ENCODE measurements at regions not wholly inside any gene's neighbourhood (a gene's known extent, or its start where the extent isn't known, plus 50 kb on each side); places are given as distances from the start of the nearest gene placed in this dataset.

- H4K20me1 ChIP-seq (ENCODE audit: insufficient read depth, low read depth, low read length), result no peaks in the 10 kb centered on the region
- no peaks in the 10 kb centered on the region for H3K9me3 ChIP-seq (ENCODE audit: low read length)
- no peak for DNase-seq
- H2AFZ ChIP-seq (ENCODE audit: low read length), result no peak overlapping the region
- H3K4me3 ChIP-seq (ENCODE audit: low read length), result no peak overlapping the region
- no peak overlapping the region for H3K9ac ChIP-seq (ENCODE audit: low read length)
- no peaks in the 10 kb centered on the region for H3K27me3 ChIP-seq (ENCODE audit: low read length)
- no peaks in the 10 kb centered on the region for H3K4me1 ChIP-seq (ENCODE audit: low read length)
- no peaks in the 10 kb centered on the region for H3K36me3 ChIP-seq (ENCODE audit: insufficient read depth, low read length)
- no peaks in the 10 kb centered on the region for H3K9me2 ChIP-seq (replicated peaks; ENCODE audit: insufficient read depth, low read length)
- no peak overlapping the region for H3K27ac ChIP-seq (ENCODE audit: low read length)
- no peak overlapping the region for H3K4me2 ChIP-seq (ENCODE audit: low read depth, low read length, poor library complexity, severe bottlenecking)
- H3K79me2 ChIP-seq (ENCODE audit: low read length), result no peaks in the 10 kb centered on the region
These were observed 442.2 kb upstream of the CLINT1 start for GRCh38 chr5:158301186-158301585.

DNA sequence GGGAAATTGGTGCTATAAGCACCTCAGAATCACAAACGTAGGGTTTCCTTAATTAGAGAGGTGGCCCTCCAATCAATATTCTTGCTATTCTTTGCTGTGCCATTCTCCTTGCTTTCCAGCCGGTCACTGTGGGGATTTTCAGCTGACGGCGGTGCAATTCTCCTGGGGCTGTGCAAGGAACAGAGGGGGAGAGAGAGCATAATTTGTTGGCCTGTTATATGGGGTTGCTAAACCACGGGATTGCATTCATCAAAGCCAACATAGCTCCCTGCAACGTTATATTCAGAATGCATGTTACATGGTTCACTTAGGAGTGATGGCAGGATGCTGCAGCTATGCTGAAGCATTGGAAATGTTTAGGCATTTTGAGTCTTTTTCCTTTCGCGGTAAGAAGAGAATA, 441.3 kb upstream of the CLINT1 start:
- no peaks in the 10 kb centered on the region for H3K36me3 ChIP-seq (ENCODE audit: insufficient read depth, low read length)
- no peak overlapping the region for H3K4me2 ChIP-seq (ENCODE audit: low read depth, low read length, poor library complexity, severe bottlenecking)
- no peaks in the 10 kb centered on the region for H4K20me1 ChIP-seq (ENCODE audit: insufficient read depth, low read depth, low read length)
- no peak for DNase-seq
- no peak overlapping the region for H3K27ac ChIP-seq (ENCODE audit: low read length)
- H3K9ac ChIP-seq (ENCODE audit: low read length), result no peak overlapping the region
- no peaks in the 10 kb centered on the region for H3K79me2 ChIP-seq (ENCODE audit: low read length)
- H3K4me3 ChIP-seq (ENCODE audit: low read length), result no peak overlapping the region
- H3K27me3 ChIP-seq (ENCODE audit: low read length), result no peaks in the 10 kb centered on the region
- H3K9me3 ChIP-seq (ENCODE audit: low read length), result no peaks in the 10 kb centered on the region
- H2AFZ ChIP-seq (ENCODE audit: low read length), result no peak overlapping the region
- H3K4me1 ChIP-seq (ENCODE audit: low read length), result no peaks in the 10 kb centered on the region
- no peaks in the 10 kb centered on the region for H3K9me2 ChIP-seq (replicated peaks; ENCODE audit: insufficient read depth, low read length)

- H3K36me3 ChIP-seq (ENCODE audit: insufficient read depth, low read length), result no peaks in the 10 kb centered on the region
- no peak overlapping the region for H2AFZ ChIP-seq (ENCODE audit: low read length)
- no peaks in the 10 kb centered on the region for H3K9me3 ChIP-seq (ENCODE audit: low read length)
These were observed 438.1 kb upstream of the CLINT1 start for GRCh38 chr5:158297002-158297527.

DNA sequence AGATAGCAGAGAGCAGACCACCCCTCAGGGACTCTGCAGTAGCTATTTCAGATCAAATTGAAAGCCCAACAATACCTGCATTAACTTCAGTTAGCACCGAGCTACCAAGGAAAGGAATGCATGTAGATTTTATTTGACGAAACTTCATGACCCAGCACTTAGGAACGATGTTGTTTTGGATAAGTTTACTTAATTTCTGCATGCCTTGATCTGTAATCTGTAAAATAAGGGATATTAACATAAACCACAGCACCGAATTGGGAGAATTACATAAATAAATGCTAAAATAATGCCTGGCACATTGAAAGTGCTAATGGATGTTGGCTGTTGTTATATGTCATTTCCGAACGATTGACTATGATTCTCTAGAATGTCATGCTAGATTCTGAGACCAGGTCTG, 435.8 kb upstream of the CLINT1 start:
- H3K27me3 ChIP-seq (ENCODE audit: low read length), result no peaks in the 10 kb centered on the region; the same call in 1 of the 2 replicates
- no peak overlapping the region for H3K9ac ChIP-seq (ENCODE audit: low read length)
- no peaks in the 10 kb centered on the region for H3K4me1 ChIP-seq (ENCODE audit: low read length)
- H3K9me3 ChIP-seq (ENCODE audit: low read length), result no peaks in the 10 kb centered on the region
- H2AFZ ChIP-seq (ENCODE audit: low read length), result no peak overlapping the region
- no peaks in the 10 kb centered on the region for H3K9me2 ChIP-seq (replicated peaks; ENCODE audit: insufficient read depth, low read length)
- H4K20me1 ChIP-seq (ENCODE audit: insufficient read depth, low read depth, low read length), result no peaks in the 10 kb centered on the region
- H3K79me2 ChIP-seq (ENCODE audit: low read length), result no peaks in the 10 kb centered on the region
- no peak overlapping the region for H3K4me2 ChIP-seq (ENCODE audit: low read depth, low read length, poor library complexity, severe bottlenecking)
- no peak overlapping the region for H3K4me3 ChIP-seq (ENCODE audit: low read length)
- no peak for DNase-seq
- H3K27ac ChIP-seq (ENCODE audit: low read length), result no peak overlapping the region
- no peaks in the 10 kb centered on the region for H3K36me3 ChIP-seq (ENCODE audit: insufficient read depth, low read length)

More at GRCh38 chr5:158297002-158297527, 438.1 kb upstream of the CLINT1 start:
- Histone ChIP-seq H3K79me2 (ENCODE audit: low read length) (no peaks in the 10 kb centered on the region), H3K4me3 (ENCODE audit: low read length) (no peak overlapping the region), H3K4me1 (ENCODE audit: low read length) (no peaks in the 10 kb centered on the region), H4K20me1 (ENCODE audit: insufficient read depth, low read depth, low read length) (no peaks in the 10 kb centered on the region), H3K27ac (ENCODE audit: low read length) (no peak overlapping the region), H3K4me2 (ENCODE audit: low read depth, low read length, poor library complexity, severe bottlenecking) (no peak overlapping the region), H3K9ac (ENCODE audit: low read length) (no peak overlapping the region), H3K27me3 (ENCODE audit: low read length) (no peaks in the 10 kb centered on the region; the same call in 1 of the 2 replicates), H3K9me2 (replicated peaks; ENCODE audit: insufficient read depth, low read length) (no peaks in the 10 kb centered on the region)
- no peak for DNase-seq

DNA sequence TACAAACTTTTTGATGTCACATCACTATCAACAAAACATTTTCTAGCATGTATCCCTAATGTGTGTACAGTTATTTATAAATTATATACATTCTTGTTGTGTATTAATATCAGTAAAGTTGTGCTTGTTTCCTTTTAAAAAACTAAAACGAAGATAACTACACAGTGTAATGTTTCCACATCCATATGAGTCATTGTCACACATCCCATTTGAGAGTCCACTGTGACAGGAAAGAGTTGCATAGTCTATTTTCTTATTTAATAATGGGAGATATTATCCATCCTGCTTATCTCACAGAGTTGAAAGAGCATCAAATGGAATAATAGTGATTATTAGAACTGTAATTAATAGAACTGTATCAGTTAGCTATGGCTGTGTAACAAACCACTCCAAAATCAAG, 434.0 kb upstream of the CLINT1 start:
- no peaks in the 10 kb centered on the region for H3K79me2 ChIP-seq (ENCODE audit: low read length)
- H3K36me3 ChIP-seq (ENCODE audit: insufficient read depth, low read length), result no peaks in the 10 kb centered on the region
- no peak overlapping the region for H3K4me2 ChIP-seq (ENCODE audit: low read depth, low read length, poor library complexity, severe bottlenecking)
- H2AFZ ChIP-seq (ENCODE audit: low read length), result no peak overlapping the region
- no peak overlapping the region for H3K9ac ChIP-seq (ENCODE audit: low read length)
- H3K4me3 ChIP-seq (ENCODE audit: low read length), result no peak overlapping the region
- no peaks in the 10 kb centered on the region for H3K9me2 ChIP-seq (replicated peaks; ENCODE audit: insufficient read depth, low read length)
- H4K20me1 ChIP-seq (ENCODE audit: insufficient read depth, low read depth, low read length), result no peaks in the 10 kb centered on the region
- no peaks in the 10 kb centered on the region for H3K4me1 ChIP-seq (ENCODE audit: low read length)
- no peaks in the 10 kb centered on the region for H3K9me3 ChIP-seq (ENCODE audit: low read length)
- H3K27ac ChIP-seq (ENCODE audit: low read length), result no peak overlapping the region
- DNase-seq, result no peak
- no peaks in the 10 kb centered on the region; the same call in 1 of the 2 replicates for H3K27me3 ChIP-seq (ENCODE audit: low read length)

DNA sequence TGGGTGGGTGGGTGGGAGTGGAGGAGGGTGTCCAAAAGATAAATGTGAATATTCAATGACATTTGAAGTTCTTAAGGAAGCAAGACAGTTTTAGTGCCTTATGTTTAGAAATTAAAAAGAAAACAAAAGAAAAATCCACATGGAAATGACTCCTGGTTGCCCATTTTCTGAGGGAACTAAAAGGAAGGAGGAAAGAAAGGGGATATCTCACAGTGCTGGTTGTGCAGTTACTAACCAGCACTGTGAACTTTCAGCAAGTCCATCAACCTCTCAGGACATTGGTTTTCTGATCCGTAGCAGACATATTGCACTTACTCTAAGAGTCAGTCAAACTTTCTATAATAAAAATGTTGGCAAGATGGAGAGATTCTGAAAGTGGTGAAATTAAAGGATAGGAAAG, 431.0 kb upstream of the CLINT1 start:
- H3K9me3 ChIP-seq (ENCODE audit: low read length), result no peaks in the 10 kb centered on the region
- H3K27me3 ChIP-seq (ENCODE audit: low read length), result no peaks in the 10 kb centered on the region; the same call in 1 of the 2 replicates
- H3K9me2 ChIP-seq (replicated peaks; ENCODE audit: insufficient read depth, low read length), result no peaks in the 10 kb centered on the region
- no peaks in the 10 kb centered on the region for H3K36me3 ChIP-seq (ENCODE audit: insufficient read depth, low read length)
- H3K27ac ChIP-seq (ENCODE audit: low read length), result no peak overlapping the region
- H3K4me3 ChIP-seq (ENCODE audit: low read length), result no peak overlapping the region
- H3K4me1 ChIP-seq (ENCODE audit: low read length), result no peaks in the 10 kb centered on the region
- no peaks in the 10 kb centered on the region for H4K20me1 ChIP-seq (ENCODE audit: insufficient read depth, low read depth, low read length)
- no peak overlapping the region for H3K9ac ChIP-seq (ENCODE audit: low read length)
- no peaks in the 10 kb centered on the region for H3K79me2 ChIP-seq (ENCODE audit: low read length)
- H2AFZ ChIP-seq (ENCODE audit: low read length), result no peak overlapping the region
- no peak overlapping the region for H3K4me2 ChIP-seq (ENCODE audit: low read depth, low read length, poor library complexity, severe bottlenecking)
- no peak for DNase-seq

DNA sequence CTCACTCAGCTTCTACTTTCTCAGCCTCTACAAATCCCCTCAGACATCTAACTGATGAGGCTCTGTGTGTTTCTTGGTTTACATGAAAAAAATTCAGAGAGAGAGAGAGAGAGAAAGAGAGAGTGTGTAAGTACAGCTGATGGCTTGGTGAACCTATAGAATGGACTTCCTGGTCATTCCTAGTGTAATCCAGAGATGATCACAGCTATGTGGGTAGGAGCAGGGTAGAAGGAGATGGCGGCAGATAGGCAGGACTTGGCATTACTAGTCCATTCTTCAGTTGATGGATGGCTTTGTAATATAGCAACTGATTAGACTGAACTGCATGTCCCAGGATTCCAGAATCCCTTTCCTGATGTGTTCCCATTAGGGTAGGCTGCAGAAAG, 429.3 kb upstream of the CLINT1 start:
- Histone ChIP-seq H3K36me3 (ENCODE audit: insufficient read depth, low read length) (no peaks in the 10 kb centered on the region), H3K4me1 (ENCODE audit: low read length) (no peaks in the 10 kb centered on the region), H3K79me2 (ENCODE audit: low read length) (no peaks in the 10 kb centered on the region), H3K27me3 (ENCODE audit: low read length) (no peaks in the 10 kb centered on the region), H2AFZ (ENCODE audit: low read length) (no peak overlapping the region), H3K9ac (ENCODE audit: low read length) (no peak overlapping the region), H3K27ac (ENCODE audit: low read length) (no peak overlapping the region), H3K9me2 (replicated peaks; ENCODE audit: insufficient read depth, low read length) (no peaks in the 10 kb centered on the region), H3K4me3 (ENCODE audit: low read length) (no peak overlapping the region), H4K20me1 (ENCODE audit: insufficient read depth, low read depth, low read length) (no peaks in the 10 kb centered on the region), H3K4me2 (ENCODE audit: low read depth, low read length, poor library complexity, severe bottlenecking) (no peak overlapping the region), H3K9me3 (ENCODE audit: low read length) (no peaks in the 10 kb centered on the region)
- no peak for DNase-seq

DNA sequence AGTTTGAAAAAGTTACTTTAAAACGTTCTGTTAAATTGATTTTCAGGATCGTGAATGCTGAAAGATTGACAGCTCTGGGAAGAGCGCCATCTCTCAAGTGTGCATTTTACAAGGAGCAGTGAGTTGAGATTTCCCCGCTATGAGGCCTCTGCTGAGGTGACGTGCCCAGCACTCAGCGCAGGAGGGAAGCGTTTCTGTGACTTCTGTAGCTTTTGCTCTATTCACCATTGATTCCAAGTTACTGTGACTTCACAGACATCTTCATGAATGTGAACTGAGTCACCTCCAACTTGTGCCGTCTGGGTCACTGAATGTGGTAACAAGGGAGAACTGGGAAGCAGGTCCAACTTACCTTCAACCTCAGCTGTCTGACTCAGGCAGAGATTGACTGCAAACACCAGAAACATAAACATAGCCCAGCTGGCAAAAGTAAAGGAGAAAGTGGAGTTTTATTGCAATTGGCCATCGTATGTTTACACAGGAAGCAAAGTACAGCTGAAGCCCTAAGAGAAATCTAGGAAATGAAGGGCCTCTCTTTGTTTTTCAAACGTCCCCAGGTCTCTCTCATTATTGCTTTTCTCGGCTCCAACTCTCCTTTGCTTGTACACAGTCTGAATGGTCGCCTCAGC, 428.8 kb upstream of the CLINT1 start:
- Histone ChIP-seq H3K36me3 (ENCODE audit: insufficient read depth, low read length) (no peaks in the 10 kb centered on the region), H2AFZ (ENCODE audit: low read length) (no peak overlapping the region), H4K20me1 (ENCODE audit: insufficient read depth, low read depth, low read length) (no peaks in the 10 kb centered on the region), H3K27me3 (ENCODE audit: low read length) (no peaks in the 10 kb centered on the region), H3K4me1 (ENCODE audit: low read length) (no peaks in the 10 kb centered on the region), H3K9me3 (ENCODE audit: low read length) (no peaks in the 10 kb centered on the region), H3K4me2 (ENCODE audit: low read depth, low read length, poor library complexity, severe bottlenecking) (no peak overlapping the region), H3K9ac (ENCODE audit: low read length) (no peak overlapping the region), H3K79me2 (ENCODE audit: low read length) (no peaks in the 10 kb centered on the region), H3K4me3 (ENCODE audit: low read length) (no peak overlapping the region), H3K27ac (ENCODE audit: low read length) (no peak overlapping the region), H3K9me2 (replicated peaks; ENCODE audit: insufficient read depth, low read length) (no peaks in the 10 kb centered on the region)
- no peak for DNase-seq
